ENCODE measurements at regions not wholly inside any gene's neighbourhood (a gene's known extent, or its start where the extent isn't known, plus 50 kb on each side); places are given as distances from the start of the nearest gene placed in this dataset.

GRCh38 chr16:55240888-55241287 lies 83.1 kb upstream of the IRX6 start:
- no peaks in the 10 kb centered on the region for H3F3A ChIP-seq (replicated peaks; ENCODE audit: low read depth)
- no peaks in the 10 kb centered on the region for H3K79me2 ChIP-seq (replicated peaks; ENCODE audit: insufficient read depth)
- DNase-seq (ENCODE audit: low spot score) = peak; percentile 63
- Mint-ChIP-seq H3K27me3 (ENCODE audit: insufficient read depth, low read depth, poor library complexity) (peaks cover under 1% of the 10 kb centered on the region), H3K36me3 (ENCODE audit: low read depth) (no peaks in the 10 kb centered on the region), H3K27ac (no peak overlapping the region), H3K4me1 (peaks cover 20% of the 10 kb centered on the region), H3K4me3 (no peak overlapping the region), H3K9me3 (no peaks in the 10 kb centered on the region)
- peaks cover 12% of the 10 kb centered on the region; the same call in 1 of the 2 replicates for H3K9me2 ChIP-seq (ENCODE audit: insufficient read depth)
- ATAC-seq = peak; percentile 83
- H3K4me2 ChIP-seq = peak overlapping the region; percentile 41
- H2AFZ ChIP-seq = no peak overlapping the region
- H3K27me3 ChIP-seq (ENCODE audit: insufficient read depth) = no peaks in the 10 kb centered on the region
- TF ChIP-seq REST (IDR thresholded peaks at IDR 0.05; ENCODE audit: unreplicated experiment) (no peak), EZH2phosphoT487 (IDR thresholded peaks at IDR 0.05; ENCODE audit: unreplicated experiment) (no peak), JUNB (IDR thresholded peaks at IDR 0.05; ENCODE audit: unreplicated experiment) (no peak), NANOG (IDR thresholded peaks at IDR 0.05; ENCODE audit: borderline replicate concordance) (0 out of 2 replicates have a peak, but pooled peaks have one; percentile 30), POLR2AphosphoS5 (IDR thresholded peaks at IDR 0.05; ENCODE audit: low read depth) (no peak), STAT1 (IDR thresholded peaks at IDR 0.05; ENCODE audit: unreplicated experiment) (no peak), ZNF331 (CRISPR knock-in tag; IDR thresholded peaks at IDR 0.05; ENCODE audit: low read depth) (no peak)
- peaks cover 20% of the 10 kb centered on the region for H3K4me1 ChIP-seq (ENCODE audit: insufficient read depth)
- no peaks in the 10 kb centered on the region for H3K36me3 ChIP-seq (ENCODE audit: insufficient read depth)
- H3K4me3 ChIP-seq = no peak overlapping the region
- no peaks in the 10 kb centered on the region for H4K20me1 ChIP-seq (replicated peaks; ENCODE audit: insufficient read depth)
- no peak overlapping the region for H3K27ac ChIP-seq (ENCODE audit: low read depth)

- no peaks in the 10 kb centered on the region for H3K36me3 ChIP-seq (ENCODE audit: insufficient read depth)
- H2AFZ ChIP-seq = 0 out of 2 replicates have a peak overlapping the region, but pooled peaks have one; percentile 28
- Mint-ChIP-seq H3K4me3 (no peak overlapping the region), H3K27me3 (ENCODE audit: insufficient read depth, low read depth, poor library complexity) (peaks cover 3% of the 10 kb centered on the region), H3K36me3 (ENCODE audit: low read depth) (no peaks in the 10 kb centered on the region), H3K4me1 (peaks cover 20% of the 10 kb centered on the region), H3K9me3 (no peaks in the 10 kb centered on the region; the same call in 2 of the 3 replicates), H3K27ac (no peak overlapping the region)
- no peaks in the 10 kb centered on the region for H4K20me1 ChIP-seq (replicated peaks; ENCODE audit: insufficient read depth)
- ATAC-seq (peak; percentile 80), DNase-seq (ENCODE audit: low spot score) (peak; percentile 38)
- H3K4me3 ChIP-seq = no peak overlapping the region
- TF ChIP-seq CTCF (conservative IDR thresholded peaks at IDR 0.05; ENCODE audit: low read depth in 2 of 2) = peak; percentile 49 to 57
- no peak for TF ChIP-seq STAT1 (IDR thresholded peaks at IDR 0.05; ENCODE audit: unreplicated experiment)
- H3F3A ChIP-seq (replicated peaks; ENCODE audit: low read depth) = no peaks in the 10 kb centered on the region
- H3K4me1 ChIP-seq (ENCODE audit: insufficient read depth) = peaks cover 20% of the 10 kb centered on the region
- no peaks in the 10 kb centered on the region for H3K27me3 ChIP-seq (ENCODE audit: insufficient read depth)
- no peak overlapping the region for H3K4me2 ChIP-seq
- 0 out of 2 replicates have a peak, but pooled peaks cover 7% of the 10 kb centered on the region for H3K9me2 ChIP-seq (ENCODE audit: insufficient read depth)
- H3K27ac ChIP-seq (ENCODE audit: low read depth) = no peak overlapping the region
- no peaks in the 10 kb centered on the region for H3K79me2 ChIP-seq (replicated peaks; ENCODE audit: insufficient read depth)
Measured at GRCh38 chr16:55242667-55243066, 81.3 kb upstream of the IRX6 start.
